ENCODE measurements at regions not wholly inside any gene's neighbourhood (a gene's known extent, or its start where the extent isn't known, plus 50 kb on each side); places are given as distances from the start of the nearest gene placed in this dataset.
"Not testable (repeated sequence)": the region's sequence is repeated elsewhere in the genome, so short reads cannot be mapped to it uniquely, and the experiment has no call there.

DNA sequence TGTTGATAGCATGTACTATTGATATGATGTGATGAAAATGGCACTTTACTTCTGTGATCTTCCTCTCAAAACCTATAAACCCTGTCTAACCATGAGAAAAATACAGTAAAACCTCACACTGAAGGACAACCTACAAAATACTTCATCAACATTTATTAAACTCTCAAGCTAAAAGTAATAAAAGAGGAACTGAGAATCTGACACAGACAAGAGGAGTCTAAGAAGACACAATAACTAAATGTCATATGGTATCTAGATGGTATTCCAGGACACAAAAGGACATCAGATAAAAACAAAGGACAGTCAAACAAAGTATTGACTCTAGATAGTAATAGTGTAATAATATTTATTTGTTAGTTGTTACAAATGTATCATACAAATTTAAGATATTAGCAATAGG lies 655.3 kb downstream of the SH3BGRL start:
- DNase-seq: no peak

DNA sequence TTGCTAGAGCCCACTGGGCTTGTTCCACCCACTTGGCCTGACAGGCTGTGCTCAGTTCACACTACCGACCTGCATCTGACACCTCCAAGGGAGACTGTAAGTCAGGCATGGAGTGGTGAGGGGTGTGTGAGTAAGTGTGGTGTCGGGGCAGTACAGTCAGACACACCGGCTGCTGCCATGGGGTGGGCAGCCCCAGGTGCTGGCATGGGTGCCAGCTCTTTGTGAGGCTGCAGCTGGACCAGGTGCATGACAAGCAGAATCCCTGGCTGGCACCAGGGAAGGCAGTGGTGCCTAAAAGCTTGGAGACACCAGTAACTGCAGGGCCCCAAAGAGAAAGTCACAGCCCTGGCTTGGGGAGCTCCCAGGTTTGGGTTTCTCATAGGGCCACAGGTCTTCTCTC lies 665.0 kb downstream of the SH3BGRL start:
- DNase-seq: no peak

DNA sequence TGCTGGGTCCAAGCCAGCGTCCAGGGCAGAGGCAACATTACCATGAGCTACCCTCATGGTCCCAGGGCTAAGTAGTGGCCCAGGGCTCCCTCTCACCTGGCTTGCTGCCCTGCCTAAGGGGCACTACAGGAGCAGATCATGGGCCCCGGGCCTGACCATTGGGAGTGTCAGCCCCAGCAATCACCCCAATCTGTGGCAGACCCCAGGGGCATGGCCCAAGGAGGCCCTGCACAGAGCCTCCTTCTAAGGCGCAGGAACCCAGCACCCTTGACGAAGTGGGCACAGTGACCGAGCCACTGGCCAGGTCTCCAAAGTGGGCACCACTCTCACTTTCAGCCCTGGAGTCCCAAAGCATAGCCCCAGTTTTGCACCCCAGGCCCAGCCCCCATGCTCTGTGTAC lies 667.1 kb downstream of the SH3BGRL start:
- DNase-seq: no peak

DNA sequence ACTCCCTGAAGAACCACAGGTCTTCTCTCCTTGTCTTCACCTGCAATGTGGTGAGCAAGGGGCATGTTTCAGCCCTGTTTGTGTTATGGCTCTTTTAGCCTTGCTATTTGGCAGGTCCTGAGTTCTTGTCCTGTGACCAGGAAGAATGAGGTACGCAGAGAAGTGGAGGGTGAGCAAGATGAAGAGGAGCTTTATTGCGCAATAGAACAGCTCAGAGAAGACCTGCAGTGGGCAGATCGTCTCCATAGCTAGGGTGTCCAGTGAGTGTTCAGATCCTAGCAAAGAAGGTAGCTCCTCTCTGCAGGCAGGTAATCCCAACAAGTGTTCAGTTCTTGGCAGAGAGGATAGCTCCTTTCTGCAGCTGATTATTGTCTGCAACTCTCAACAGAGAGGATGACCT lies 672.9 kb downstream of the SH3BGRL start:
- no peak for DNase-seq

DNA sequence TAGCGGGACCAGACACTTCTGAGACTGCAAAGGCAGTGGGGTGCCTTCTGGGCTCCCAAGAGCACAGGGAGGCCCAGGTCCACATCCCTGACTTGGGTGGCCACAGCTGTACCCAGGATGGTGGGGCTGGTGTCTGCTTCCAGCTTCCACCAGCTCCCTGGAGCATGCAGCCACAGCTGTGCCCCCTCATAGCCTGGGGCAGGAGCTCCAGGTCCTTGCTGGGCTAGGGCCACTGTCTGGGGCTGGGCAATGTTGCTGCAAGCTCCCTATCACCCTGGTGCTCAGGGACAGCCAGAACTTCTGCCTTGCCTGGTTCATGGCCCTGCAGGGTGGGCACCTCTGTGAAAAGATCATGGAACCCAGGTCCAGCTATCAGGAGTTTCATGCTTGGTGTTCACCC lies 673.9 kb downstream of the SH3BGRL start:
- no peak for DNase-seq

DNA sequence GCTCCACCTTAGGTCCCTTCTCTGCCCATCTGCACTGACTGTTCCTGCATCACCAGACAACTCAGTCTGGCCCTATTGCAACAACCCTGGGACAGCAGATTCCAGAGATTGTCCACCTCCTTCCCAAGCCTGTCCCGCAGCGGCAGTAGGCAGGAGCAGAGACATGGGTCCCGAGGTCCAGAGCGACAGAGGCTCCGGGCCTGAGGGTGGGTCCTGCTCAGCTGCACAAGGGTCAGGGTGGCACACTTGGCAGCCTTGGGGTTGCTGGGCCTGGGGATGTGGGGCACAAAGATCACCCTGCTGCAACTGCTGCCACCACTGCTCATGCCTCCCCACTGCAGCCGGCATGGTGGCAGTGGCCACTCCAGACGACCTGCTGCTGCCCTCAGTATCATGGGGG lies 674.5 kb downstream of the SH3BGRL start:
- no peak for DNase-seq

DNA sequence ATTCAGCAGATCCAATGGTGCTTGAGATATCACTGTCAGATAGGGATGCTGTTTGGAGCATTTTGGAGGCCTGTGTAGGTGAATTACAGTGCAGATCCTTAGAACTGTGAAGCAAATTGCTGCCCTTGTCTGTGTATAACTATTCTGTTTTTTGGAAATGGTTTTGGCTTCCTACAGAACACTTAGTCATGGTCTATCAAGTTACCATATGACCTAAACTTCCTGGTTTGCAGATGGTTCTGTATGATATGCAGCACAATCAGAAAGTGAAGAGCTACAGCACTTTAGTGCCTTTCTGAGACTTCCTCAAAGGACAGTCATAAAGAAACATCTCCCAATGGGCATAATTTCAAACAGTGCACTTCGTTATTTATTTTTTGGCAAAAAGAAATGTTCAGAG lies 688.6 kb downstream of the SH3BGRL start:
- DNase-seq: no peak

DNA sequence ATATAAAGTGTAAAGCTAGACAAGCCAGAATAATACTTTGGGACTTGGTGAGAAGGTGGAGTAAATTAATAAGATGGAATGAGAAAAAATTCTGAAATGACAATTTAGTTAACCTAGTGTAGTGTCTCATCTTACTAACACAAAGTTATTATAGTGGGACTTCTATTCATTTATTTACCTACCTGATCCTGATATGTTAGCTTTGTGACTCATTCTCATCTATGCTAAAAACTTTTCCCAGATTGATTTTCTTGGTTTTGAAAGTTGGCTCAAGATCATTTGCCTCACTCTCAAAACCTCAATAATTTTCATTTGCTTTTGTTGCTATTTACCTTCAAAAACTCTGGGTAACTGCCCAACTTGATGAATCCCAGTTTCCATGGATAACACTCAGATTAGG lies 698.6 kb downstream of the SH3BGRL start:
- no peak for DNase-seq

DNA sequence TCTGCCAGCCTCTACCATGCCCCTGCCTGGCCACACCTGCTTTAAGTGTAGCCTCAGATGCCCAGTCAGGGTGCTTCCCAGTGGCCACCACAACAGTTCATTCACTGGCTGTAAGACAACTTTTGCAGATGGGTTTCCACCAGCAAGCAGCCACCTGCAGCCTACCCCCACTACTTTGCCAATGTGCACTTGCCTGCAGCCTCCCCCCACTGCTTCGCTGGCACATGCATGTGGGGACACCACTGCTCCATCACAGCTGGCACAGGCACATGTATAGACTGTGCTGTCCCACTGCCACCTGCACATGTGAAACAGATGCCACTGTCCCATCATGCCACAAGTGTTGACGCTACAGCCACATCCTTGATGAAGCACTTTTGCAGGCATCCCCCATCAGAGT lies 723.9 kb downstream of the SH3BGRL start:
- DNase-seq: no peak

DNA sequence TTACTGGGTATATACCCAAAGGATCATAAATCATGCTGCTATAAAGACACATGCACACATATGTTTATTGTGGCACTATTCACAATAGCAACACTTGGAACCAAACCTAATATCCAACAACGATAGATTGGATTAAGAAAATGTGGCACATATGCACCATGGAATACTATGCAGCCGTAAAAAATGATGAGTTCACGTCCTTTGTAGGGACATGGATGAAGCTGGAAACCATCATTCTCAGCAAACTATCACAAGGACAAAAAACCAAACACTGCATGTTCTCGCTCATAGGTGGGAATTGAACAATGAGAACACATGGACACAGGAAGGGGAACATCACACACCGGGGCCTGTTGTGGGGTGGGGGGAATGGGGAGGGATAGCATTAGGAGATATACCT lies 744.0 kb downstream of the SH3BGRL start:
- not testable (repeated sequence) for DNase-seq

DNA sequence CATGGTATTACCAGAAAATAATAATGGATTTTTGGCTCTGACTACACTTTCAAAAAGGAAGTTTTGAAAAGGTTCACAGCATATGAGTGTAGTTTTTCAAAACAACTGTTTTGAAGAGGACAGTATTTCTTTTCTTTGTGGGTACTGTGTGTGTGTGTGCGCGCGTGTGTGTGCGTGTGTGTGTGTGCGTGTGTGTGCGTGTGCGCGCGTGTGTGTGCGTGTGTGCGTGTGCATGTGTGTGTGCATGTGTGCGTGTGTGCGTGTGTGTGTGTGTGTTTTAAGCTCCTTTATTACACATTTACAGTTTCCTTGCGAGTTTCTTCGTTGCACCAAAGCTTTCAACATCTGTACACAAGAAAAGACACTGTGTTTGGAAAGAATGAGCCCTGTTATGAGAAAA lies 755.4 kb downstream of the SH3BGRL start:
- no peak for DNase-seq

DNA sequence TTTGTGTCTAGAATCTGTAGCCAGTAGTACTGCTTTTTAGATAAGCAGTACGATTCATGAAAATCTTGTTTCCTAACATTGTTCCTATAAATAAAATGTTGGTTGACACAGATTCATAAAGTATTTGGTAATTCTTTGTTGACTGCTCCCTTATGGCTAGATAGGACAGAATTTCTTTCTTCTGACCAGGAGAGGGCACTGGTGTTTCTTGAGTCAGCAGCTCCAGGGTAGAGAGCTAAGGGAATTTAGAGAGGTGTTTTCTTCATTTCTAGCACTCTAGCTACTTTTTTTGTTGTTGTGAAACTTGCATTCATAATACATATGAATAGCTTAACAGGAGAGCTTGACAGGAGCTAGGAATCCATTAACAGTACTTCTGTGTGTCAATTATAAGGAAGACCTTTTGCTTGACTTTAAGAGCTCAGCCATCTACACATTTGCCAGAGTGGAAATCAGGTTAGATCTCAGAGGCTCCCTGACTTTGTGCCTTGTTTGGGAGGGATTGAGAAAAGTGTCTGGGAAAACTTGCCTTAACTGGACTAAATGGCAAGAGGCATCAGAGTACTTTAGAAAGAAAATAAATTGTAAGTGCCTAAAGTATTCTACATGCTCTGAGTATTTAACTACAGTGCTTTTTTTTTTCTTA lies 756.1 kb downstream of the SH3BGRL start:
- DNase-seq: no peak

DNA sequence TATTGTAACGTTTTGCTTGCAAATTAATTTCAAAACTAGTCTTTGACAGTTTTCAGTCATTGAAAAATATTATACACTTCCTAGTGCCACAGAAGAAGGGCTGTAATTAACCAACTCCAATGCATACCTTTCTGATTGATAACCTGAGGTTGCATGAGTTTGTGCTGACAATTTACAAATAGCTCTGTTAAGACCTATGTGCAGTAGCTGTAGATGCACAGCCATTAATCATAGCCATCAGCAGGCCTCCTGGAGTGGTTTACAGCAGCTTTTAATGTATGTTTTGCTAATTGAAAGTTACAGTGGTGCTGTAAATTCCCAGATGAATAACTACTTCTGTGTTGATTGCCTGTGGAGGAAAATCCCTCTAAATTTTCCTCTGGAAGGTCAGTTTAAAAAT lies 758.1 kb downstream of the SH3BGRL start:
- DNase-seq: no peak

DNA sequence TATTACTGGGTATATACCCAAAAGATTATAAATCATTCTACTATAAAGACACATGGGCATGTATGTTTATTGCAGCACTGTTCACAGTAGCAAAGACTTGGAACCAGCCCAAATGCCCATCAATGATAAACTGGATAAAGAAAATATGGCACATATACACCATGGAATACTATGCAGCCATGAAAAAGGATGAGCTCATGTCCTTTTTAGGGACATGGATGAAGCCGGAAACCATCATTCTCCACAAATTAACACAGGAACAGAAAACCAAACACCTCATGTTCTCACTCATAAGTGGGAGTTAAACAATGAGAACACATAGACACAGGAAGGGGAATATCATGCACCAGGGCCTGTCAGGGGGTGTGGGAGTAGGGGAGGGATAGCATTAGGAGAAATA lies 772.5 kb downstream of the SH3BGRL start:
- DNase-seq: not testable (repeated sequence)

DNA sequence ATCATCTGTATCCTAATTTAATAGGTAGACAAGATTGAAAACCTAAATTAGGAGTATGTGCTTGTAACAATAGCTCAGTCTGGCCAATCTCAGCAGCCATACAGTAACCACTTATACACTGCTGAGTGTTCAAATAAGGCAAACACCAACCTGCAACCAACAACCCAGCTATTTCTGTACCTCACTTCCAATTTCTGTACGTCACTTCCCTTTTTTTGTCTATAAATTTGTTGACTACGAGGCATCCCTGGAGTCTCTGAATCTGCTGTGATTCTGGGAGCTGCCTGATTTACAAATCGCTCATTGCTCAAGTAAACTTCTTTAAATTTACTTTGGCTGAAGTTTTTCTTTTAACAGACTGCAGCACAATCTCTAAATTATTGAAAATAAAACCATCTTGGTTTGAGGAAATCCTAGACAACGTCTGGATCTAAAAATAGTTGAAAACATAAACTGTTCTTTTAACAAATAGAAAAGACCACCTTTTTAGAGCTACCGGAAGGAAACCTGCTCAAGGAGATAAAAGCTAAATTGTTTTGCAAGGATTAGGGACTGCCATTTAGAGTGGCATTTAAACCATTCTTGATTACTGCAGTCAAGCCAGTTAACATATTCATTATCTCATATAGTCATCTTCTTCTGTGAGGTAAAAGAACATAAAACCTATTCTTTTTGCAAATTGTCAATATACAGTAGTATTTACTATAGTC lies 778.1 kb downstream of the SH3BGRL start:
- DNase-seq: no peak

DNA sequence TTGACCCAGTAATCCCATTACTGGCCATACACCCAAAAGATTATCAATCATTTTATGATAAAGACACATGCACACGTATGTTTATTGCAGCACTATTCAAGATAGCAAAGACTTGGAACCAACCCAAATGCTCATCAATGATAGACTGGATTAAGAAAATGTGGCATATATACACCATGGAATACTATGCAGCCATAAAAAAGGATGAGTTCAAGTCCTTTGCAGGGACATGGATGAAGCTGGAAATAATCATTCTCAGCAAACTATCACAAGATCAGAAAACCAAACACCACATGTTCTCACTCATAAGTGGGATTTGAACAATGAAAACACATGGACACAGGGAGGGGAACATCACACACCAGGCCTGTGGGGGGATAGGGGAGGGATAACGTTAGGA lies 785.3 kb downstream of the SH3BGRL start:
- DNase-seq: not testable (repeated sequence)

DNA sequence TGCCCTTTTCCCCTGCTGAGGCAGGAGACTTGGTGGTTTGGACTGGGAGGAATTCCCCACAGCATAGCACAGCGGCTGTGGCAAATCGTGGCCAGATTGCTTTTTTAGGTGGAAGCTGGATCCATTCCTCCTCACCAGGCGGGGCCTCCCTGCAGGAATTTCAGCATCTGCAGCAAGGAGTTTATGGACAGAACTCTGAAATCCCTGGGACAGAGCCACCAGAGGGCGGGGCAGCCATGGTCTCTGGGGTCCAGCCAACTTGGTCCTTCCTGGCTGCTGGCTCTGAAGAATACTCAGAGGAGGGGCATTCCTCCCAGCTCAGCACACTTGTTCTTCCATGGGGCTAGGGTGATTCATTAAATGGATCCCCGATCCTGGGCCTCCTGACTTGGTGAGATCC lies 794.3 kb downstream of the SH3BGRL start:
- no peak for DNase-seq

DNA sequence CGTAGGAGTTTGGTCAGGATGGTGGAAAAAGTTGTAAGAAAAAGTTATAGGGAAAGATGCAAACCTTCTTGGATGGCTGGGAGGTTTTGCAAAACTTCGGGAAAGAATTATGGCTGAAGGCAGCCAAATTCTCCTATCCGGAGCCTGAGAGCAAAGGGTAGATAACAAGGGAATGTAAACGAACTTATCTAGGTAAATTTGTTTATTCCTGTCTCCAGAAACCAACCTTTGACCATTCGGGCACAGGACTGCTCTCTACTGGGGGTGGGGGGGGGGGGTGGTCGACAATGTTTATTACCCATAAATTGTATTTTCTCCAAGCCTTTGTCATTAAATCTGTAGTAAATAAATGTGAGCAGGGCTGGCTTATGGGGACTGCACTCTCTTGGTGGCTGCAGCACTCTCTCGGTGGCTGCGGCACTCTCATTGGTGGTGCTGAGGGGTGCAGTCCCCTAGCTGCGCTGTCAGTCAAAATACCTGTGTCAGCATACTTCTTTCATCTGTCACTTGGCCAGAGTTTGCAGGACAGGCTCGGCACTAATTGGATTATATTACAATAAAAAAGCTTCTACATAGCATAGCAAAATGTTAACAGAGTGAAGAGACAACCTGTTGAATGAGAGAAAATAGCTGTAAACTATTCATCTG lies 827.8 kb downstream of the SH3BGRL start:
- DNase-seq: no peak

DNA sequence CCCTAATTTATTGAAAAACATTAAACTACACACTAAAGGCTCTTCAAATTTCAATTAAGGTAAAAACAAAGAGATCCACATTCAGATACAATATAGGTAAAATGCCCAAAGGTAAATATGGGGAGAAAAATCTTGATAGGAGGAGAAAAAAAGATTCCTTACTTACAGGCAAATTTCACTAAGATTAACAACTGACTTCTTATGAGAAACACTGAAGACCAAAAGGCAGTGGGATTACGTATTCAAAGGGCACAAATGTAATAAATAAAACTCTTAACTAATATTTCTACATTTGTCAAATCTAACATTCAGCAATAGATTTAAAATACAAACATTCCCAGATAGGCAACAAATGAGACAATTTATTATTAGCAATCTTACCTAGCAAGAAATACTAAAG lies 829.3 kb downstream of the SH3BGRL start:
- DNase-seq: no peak

DNA sequence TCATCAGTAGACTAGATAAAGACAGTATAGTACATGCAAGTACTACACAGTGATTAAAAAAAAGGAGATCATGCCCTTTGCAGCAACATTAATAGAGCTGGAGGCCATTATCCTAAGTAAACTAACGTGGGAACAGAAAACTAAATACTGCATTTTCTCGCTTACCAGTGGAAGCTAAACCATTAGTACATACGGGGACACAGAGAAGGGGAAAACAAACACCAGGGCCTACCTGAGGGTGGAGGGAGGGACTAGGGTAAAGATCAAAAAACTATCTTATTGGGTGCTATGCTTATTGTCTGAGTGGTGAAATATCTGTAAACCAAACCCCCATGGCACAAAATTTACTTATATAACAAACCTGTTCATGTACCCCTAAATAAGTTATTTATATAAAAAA lies 836.9 kb downstream of the SH3BGRL start:
- no peak for DNase-seq

DNA sequence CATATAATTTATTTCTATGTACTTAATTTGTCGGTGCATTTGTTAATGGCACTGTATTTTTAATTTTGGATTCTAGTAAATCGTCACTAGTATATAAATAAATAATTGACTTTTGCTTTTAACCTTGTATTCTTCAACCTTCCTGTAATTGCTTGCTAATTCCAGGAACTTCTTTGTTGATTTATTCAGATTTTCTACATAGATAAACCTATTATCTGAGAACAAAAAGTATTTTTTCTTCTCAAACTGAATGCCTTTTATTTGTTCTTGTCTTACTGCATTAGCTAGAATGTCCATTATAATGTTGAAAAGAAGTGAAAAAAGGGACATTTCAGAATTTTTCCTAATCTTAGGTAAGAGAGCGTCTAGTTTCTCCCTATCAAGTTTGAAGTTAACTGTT lies 839.1 kb downstream of the SH3BGRL start:
- DNase-seq: no peak

DNA sequence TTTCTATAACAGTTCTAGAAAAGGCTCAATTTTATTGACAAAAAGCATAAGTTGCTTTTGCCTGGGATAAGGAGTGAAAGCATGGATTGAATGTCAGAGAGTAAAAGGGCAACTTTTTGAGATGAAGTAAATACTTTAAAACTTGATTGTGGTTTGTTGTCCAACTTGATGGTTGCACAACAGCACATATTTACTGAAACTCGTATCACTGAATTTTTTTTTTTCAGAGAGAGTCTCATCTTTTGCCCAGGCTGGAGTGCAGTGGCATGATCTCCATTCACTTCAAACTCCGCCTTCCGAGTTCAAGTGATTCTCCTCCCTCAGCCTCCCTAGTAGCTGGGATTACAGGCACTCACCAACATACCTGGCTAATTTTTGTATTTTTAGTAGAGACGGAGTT lies 856.8 kb downstream of the SH3BGRL start:
- DNase-seq: no peak

DNA sequence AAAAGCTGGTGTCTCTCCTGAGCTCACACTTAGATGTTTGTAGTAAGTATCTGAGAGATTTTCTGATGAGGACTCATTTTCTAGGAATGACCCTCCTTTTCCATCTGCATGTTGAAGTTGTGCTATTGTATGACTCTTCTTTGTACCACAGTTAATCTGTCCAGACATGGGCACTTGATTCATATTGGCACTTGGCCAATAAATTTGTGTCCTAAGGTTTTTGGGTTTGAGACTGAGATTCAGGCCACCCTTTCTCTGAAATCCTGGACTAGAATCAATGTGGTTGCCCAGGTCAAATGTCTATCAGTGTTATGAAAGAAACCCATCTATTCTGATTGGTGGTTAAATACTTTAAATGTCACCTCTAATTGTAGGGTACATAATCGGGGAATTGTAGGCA lies 869.0 kb downstream of the SH3BGRL start:
- DNase-seq: no peak

DNA sequence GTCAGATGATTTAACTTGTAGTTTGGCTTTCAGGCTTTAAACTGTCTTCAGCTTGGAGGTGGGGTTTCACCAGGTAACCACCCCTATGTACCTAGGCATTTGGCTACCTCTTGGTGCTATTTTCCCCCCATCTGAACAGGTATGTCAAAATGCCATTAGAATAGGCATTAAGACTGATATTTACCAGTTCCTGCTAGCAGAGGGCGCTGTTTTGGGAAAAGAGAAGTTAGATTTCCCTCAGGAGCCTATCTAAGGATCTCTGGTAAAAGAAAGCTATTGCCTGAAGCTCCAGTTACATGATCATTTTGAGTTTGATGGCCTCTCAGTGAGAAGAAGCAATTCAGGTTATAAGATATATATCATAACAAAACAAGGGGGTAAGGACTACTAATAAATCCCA lies 879.1 kb downstream of the SH3BGRL start:
- DNase-seq: no peak

Data from C1 segment of cervical spinal cord (tissue), 14 donors.